ENCODE measurements at regions not wholly inside any gene's neighbourhood (a gene's known extent, or its start where the extent isn't known, plus 50 kb on each side); places are given as distances from the start of the nearest gene placed in this dataset.

DNA sequence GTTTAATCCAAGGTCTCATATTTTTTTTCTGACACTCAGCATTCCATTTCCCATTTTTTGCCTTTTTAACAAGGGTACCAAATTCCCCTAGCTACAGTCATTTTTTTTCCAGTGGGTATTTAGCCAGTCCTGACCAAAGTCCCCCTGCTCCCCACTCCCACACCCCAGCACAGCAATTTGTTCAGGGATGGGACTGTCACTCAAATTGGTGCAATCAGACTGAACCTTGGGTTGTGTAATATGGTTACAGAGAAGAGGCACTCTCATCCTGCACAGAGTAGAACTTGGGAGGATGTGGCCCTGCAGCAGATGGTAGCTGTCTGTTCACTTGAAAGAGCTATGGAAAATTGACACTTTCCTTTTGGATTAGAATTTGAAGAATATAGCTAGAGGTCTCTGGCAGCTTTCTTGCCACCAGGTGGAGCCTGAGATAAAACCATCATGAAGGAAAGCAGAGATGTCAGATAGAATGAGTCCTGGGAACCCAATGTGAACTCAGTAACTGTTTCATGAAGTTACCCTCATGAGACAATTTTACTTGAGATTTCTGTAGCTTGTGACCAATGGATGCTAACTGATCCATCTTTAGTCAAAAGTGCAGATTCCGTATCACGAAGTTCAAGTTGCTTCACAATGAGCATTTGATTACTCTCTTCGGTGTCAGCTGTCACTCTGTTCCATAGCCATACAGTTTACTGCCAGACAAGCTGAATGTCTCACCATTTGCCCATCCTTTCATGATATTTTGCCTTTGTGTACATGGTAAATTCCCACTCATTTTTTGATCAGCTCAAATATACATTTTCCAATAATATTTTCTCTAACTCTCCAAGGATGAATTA is 394.0 kb upstream of the SYT1 start:
- TF ChIP-seq, protein P1, sequence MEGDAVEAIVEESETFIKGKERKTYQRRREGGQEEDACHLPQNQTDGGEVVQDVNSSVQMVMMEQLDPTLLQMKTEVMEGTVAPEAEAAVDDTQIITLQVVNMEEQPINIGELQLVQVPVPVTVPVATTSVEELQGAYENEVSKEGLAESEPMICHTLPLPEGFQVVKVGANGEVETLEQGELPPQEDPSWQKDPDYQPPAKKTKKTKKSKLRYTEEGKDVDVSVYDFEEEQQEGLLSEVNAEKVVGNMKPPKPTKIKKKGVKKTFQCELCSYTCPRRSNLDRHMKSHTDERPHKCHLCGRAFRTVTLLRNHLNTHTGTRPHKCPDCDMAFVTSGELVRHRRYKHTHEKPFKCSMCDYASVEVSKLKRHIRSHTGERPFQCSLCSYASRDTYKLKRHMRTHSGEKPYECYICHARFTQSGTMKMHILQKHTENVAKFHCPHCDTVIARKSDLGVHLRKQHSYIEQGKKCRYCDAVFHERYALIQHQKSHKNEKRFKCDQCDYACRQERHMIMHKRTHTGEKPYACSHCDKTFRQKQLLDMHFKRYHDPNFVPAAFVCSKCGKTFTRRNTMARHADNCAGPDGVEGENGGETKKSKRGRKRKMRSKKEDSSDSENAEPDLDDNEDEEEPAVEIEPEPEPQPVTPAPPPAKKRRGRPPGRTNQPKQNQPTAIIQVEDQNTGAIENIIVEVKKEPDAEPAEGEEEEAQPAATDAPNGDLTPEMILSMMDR (IDR thresholded peaks at IDR 0.05): peak; percentile 52
- Histone ChIP-seq H3K27me3 (no peaks in the 10 kb centered on the region), H3K4me1 (no peaks in the 10 kb centered on the region), H3K27ac (no peak overlapping the region), H3K9me3 (no peaks in the 10 kb centered on the region), H3K36me3 (no peaks in the 10 kb centered on the region), H3K4me3 (no peak overlapping the region)
- intact Hi-C loops (cut with DNase I): no loop called here
- ATAC-seq (no peak), DNase-seq (no peak)

DNA sequence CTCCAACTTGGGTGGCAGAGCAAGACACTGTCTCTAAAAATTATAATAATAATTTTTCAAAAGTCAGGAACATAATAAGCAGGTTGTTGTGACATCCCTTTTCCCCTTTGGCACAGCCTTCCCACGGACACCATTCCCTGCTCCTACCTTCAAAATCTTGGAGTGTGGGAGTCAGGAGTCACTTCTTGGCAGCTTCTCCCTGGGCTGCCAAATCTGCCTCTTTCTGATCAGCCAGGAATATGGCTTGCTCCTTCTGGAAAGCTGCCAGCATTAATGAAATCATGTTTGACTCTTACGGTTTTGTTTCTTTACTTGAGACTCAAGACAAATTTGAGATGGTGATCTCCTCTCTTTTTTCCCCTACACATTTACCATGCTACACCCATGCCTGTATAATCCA is 391.4 kb upstream of the SYT1 start:
- DNase-seq (no peak), ATAC-seq (no peak)
- TF ChIP-seq, protein P1 (IDR thresholded peaks at IDR 0.05): no peak
- no peaks in the 10 kb centered on the region for H3K36me3 ChIP-seq
- H3K9me3 ChIP-seq: no peaks in the 10 kb centered on the region
- no peak overlapping the region for H3K27ac ChIP-seq
- no peaks in the 10 kb centered on the region for H3K27me3 ChIP-seq
- intact Hi-C loops (cut with DNase I): no loop called here
- H3K4me1 ChIP-seq: no peaks in the 10 kb centered on the region
- H3K4me3 ChIP-seq: no peak overlapping the region

DNA sequence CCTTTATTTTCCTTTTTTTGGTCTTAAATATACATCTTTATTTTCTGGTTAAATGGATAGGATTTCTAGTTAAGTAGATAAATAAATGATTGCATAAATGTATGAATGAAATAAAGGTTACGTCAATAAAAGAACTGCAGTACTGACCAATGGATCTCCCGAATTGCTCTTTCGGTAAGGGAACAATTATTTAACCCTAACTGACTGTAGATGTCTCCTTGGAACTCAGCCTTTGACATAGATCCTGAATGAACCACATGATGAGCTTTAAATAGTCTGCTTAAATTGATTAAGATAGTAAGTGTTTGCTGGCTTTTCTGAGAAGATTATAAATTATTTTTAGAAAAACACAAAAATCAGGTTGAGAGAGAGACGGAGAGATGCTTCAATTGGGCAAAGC is 391.0 kb upstream of the SYT1 start:
- TF ChIP-seq, protein P1 (IDR thresholded peaks at IDR 0.05): no peak
- no peaks in the 10 kb centered on the region for H3K4me1 ChIP-seq
- no peak for ATAC-seq
- H3K27me3 ChIP-seq: no peaks in the 10 kb centered on the region
- H3K36me3 ChIP-seq: no peaks in the 10 kb centered on the region
- H3K27ac ChIP-seq: no peak overlapping the region
- no peaks in the 10 kb centered on the region for H3K9me3 ChIP-seq
- DNase-seq: no peak
- intact Hi-C loops (cut with DNase I): no loop called here
- H3K4me3 ChIP-seq: no peak overlapping the region

DNA sequence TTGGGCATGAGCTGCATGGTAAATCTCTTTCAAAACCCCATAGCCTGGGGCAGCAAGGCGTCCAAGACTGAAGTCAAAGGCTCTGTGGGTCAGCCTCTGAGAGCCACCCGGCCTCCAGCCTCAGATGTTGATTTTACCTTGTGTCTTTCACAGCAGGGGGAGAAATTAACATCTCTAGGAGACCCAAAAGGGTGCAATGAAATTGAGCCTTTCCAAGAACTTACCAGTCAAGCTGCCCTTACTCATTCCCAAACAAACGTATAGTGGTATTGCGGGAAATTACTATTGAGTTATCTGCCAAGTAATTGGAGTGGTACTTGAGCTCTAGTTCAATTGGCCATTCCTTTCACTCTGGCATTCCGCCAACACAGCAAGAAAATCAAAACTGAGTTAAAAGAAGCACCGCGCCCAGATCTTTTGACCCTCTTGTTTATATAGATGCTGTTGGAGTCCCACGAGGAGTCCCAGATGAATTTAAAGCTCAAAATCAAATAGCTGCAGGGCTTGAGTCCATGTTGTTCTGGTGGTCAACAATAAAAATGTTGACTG is 380.7 kb upstream of the SYT1 start:
- Histone ChIP-seq H3K27me3 (no peaks in the 10 kb centered on the region), H3K27ac (no peak overlapping the region), H3K9me3 (no peaks in the 10 kb centered on the region), H3K4me3 (no peak overlapping the region), H3K36me3 (no peaks in the 10 kb centered on the region), H3K4me1 (no peaks in the 10 kb centered on the region)
- ATAC-seq (no peak), DNase-seq (no peak)
- intact Hi-C loops (cut with DNase I): no loop called here
- TF ChIP-seq, protein P1 (IDR thresholded peaks at IDR 0.05): no peak

DNA sequence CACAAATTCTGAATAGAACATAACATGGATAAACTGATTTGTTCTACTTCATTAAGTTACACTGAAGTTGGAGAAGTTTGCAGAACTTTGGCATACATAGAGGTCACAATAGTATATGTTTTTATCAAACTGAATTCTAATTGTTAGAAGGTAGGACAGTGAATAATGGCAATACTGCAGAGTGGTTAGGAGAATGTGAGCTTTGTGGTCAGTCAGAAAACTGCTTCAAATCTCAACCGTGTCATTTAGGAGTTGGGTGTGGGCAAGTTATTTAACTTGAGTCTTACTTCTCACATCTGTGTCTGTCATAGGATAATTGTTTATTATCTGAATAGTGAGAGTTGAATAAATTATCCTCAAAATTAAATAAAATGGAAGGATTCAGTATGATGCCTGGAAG is 374.6 kb upstream of the SYT1 start:
- H3K27ac ChIP-seq: no peak overlapping the region
- H3K4me1 ChIP-seq: peaks cover 4% of the 10 kb centered on the region
- H3K27me3 ChIP-seq: no peaks in the 10 kb centered on the region
- no peak for DNase-seq
- no peaks in the 10 kb centered on the region for H3K9me3 ChIP-seq
- H3K36me3 ChIP-seq: no peaks in the 10 kb centered on the region
- intact Hi-C loops (cut with DNase I): no loop called here
- no peak for ATAC-seq
- TF ChIP-seq, protein P1 (IDR thresholded peaks at IDR 0.05): no peak
- H3K4me3 ChIP-seq: no peak overlapping the region
